Spleen (tissue), 7 donors: ENCODE measurements at regions not wholly inside any gene's neighbourhood (a gene's known extent, or its start where the extent isn't known, plus 50 kb on each side); places are given as distances from the start of the nearest gene placed in this dataset.

ENCODE experiments used
- POLR2AphosphoS5 ChIP-seq, 3 donors: sonication (generic); formaldehyde crosslinking; IDR thresholded peaks; one replicate each; pipeline ENCODE4 v1.5.1; 2017; ENCODE audit warnings: antibody characterized with exemption in 3 of 3
- TF ChIP-seq, protein P1 (sequence below), 11 experiments: fragments of 200-600 bp in 7 of 11; fragments of 450-650 bp in 4 of 11; sonication (generic) in 4 of 11; IDR thresholded peaks in 8 of 11; conservative IDR thresholded peaks in 3 of 11; 1 replicate in 7 of 11; 2 replicates in 4 of 11; pipeline versions ENCODE4 v1.4.0 to v1.8.0; 2016 to 2021; ENCODE audit warnings: antibody characterized with exemption in 11 of 11, inconsistent platforms in 4 of 11, mild to moderate bottlenecking in 1 of 11
- donor health status: DM: no; HTN: no; CAD: no; lungs with moderate emphysema.
- donor health status: DM: no; HTN: no; CAD: no.
- donor health status: DM: no; HTN: no; CAD: no.

DNA sequence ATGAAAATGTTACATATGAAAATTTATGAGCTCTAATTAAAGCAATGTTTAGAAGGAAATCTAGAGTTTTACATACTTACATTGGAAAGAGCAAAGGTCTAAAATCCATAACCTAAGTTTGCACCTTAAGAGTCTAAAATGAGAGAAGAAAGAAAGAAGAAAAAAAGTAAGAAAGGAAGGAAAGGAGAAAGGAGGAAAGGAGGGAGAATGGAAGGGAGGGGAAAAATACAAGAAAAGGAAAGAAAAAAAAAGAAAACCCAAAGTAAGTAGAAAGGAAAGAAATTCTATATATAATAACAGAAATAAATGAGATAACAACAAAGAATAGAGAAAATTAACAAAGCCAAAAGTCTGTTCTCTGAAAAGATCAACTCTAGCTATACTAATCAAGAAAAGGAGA is 122.6 kb downstream of the BCL2L11 start:
- TF ChIP-seq, protein P1, sequence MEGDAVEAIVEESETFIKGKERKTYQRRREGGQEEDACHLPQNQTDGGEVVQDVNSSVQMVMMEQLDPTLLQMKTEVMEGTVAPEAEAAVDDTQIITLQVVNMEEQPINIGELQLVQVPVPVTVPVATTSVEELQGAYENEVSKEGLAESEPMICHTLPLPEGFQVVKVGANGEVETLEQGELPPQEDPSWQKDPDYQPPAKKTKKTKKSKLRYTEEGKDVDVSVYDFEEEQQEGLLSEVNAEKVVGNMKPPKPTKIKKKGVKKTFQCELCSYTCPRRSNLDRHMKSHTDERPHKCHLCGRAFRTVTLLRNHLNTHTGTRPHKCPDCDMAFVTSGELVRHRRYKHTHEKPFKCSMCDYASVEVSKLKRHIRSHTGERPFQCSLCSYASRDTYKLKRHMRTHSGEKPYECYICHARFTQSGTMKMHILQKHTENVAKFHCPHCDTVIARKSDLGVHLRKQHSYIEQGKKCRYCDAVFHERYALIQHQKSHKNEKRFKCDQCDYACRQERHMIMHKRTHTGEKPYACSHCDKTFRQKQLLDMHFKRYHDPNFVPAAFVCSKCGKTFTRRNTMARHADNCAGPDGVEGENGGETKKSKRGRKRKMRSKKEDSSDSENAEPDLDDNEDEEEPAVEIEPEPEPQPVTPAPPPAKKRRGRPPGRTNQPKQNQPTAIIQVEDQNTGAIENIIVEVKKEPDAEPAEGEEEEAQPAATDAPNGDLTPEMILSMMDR (IDR thresholded peaks at IDR 0.05 in 8 of 11, conservative IDR thresholded peaks at IDR 0.05 in 3 of 11), result no peak
- no peak for TF ChIP-seq POLR2AphosphoS5 (IDR thresholded peaks at IDR 0.05)
